Trophoblast cell (in vitro differentiated cells and primary cell): ENCODE measurements at regions not wholly inside any gene's neighbourhood (a gene's known extent, or its start where the extent isn't known, plus 50 kb on each side); places are given as distances from the start of the nearest gene placed in this dataset.

Experiments used
- DNase-seq, 2 donors: peaks; one replicate each; pipeline ENCODE4 v3.0.0-alpha.2; 2016
- H2AFZ ChIP-seq: 2 replicates; pipeline ENCODE4 v1.6.1; 2013; ENCODE audit warnings: low read length, moderate library complexity, mild to moderate bottlenecking; ENCODE audit not compliant: insufficient read depth, poor library complexity
- H2AK5ac ChIP-seq: 2 replicates; pipeline ENCODE4 v1.6.1; 2013; ENCODE audit warnings: mild to moderate bottlenecking, low read length
- H2BK120ac ChIP-seq: 2 replicates; pipeline ENCODE4 v1.6.1; 2013; ENCODE audit warnings: low read length, mild to moderate bottlenecking, moderate library complexity; ENCODE audit not compliant: insufficient read depth, poor library complexity
- H2BK12ac ChIP-seq: 2 replicates; pipeline ENCODE4 v1.6.1; 2013; ENCODE audit warnings: mild to moderate bottlenecking, low read length, moderate library complexity
- H2BK5ac ChIP-seq: 2 replicates; pipeline ENCODE4 v1.6.1; 2013; ENCODE audit warnings: low read length, low read depth, moderate library complexity, mild to moderate bottlenecking; ENCODE audit not compliant: poor library complexity
- H3K14ac ChIP-seq: 2 replicates; pipeline ENCODE4 v1.6.1; 2013; ENCODE audit warnings: mild to moderate bottlenecking, low read length
- H3K18ac ChIP-seq: 2 replicates; pipeline ENCODE4 v1.6.1; 2013; ENCODE audit warnings: mild to moderate bottlenecking, low read length
- H3K23ac ChIP-seq: 2 replicates; pipeline ENCODE4 v1.6.1; 2013; ENCODE audit warnings: low read length
- H3K27ac ChIP-seq: 2 replicates; pipeline ENCODE4 v1.5.1; 2013; ENCODE audit warnings: low read depth, mild to moderate bottlenecking, inconsistent platforms, low read length, moderate library complexity
- H3K27me3 ChIP-seq: 2 replicates; pipeline ENCODE4 v1.6.1; 2013; ENCODE audit warnings: inconsistent platforms, mild to moderate bottlenecking, low read length, moderate library complexity; ENCODE audit not compliant: insufficient read depth
- H3K36me3 ChIP-seq, 2 experiments: 1 replicate in 1 of 2; 2 replicates in 1 of 2; pipeline ENCODE4 v1.6.1; 2013; ENCODE audit warnings: low read length in 2 of 2, mild to moderate bottlenecking in 2 of 2, moderate library complexity in 1 of 2; ENCODE audit not compliant: insufficient read depth in 2 of 2, control insufficient read depth in 1 of 2
- H3K4ac ChIP-seq: 2 replicates; pipeline ENCODE4 v1.6.1; 2013; ENCODE audit warnings: low read depth, mild to moderate bottlenecking, low read length, moderate library complexity
- H3K4me1 ChIP-seq, 2 experiments: 1 replicate in 1 of 2; 2 replicates in 1 of 2; pipeline ENCODE4 v1.6.1; 2013; ENCODE audit warnings: low read length in 2 of 2, mild to moderate bottlenecking in 2 of 2, moderate library complexity in 1 of 2; ENCODE audit not compliant: insufficient read depth in 2 of 2, control insufficient read depth in 1 of 2
- H3K4me2 ChIP-seq: 2 replicates; pipeline ENCODE4 v1.6.1; 2013; ENCODE audit warnings: inconsistent platforms, mild to moderate bottlenecking, low read length, moderate library complexity
- H3K4me3 ChIP-seq: 2 replicates; pipeline ENCODE4 v1.5.1; 2013; ENCODE audit warnings: mild to moderate bottlenecking, low read depth, low read length, inconsistent platforms
- H3K79me1 ChIP-seq: one replicate; pipeline ENCODE4 v1.6.1; 2013; ENCODE audit warnings: low read length
- H3K79me2 ChIP-seq: 2 replicates; pipeline ENCODE4 v1.6.1; 2013; ENCODE audit warnings: low read length, mild to moderate bottlenecking; ENCODE audit not compliant: control insufficient read depth, insufficient read depth, poor library complexity
- H3K9ac ChIP-seq: 2 replicates; pipeline ENCODE4 v1.6.1; 2013; ENCODE audit warnings: mild to moderate bottlenecking, low read length
- H3K9me3 ChIP-seq: 2 replicates; pipeline ENCODE4 v1.6.1; 2013; ENCODE audit warnings: low read depth, mild to moderate bottlenecking, control low read depth, inconsistent platforms, low read length; ENCODE audit not compliant: insufficient read depth
- H4K12ac ChIP-seq: 2 replicates; pipeline ENCODE4 v1.6.1; 2013; ENCODE audit warnings: low read depth, mild to moderate bottlenecking, low read length, moderate library complexity
- H4K8ac ChIP-seq: 2 replicates; pipeline ENCODE4 v1.6.1; 2013; ENCODE audit warnings: low read depth, mild to moderate bottlenecking, low read length, moderate library complexity
- H4K91ac ChIP-seq: one replicate; pipeline ENCODE4 v1.6.1; 2013; ENCODE audit warnings: low read depth, mild to moderate bottlenecking, low read length, moderate library complexity
- WGBS: extraction: QIAGEN DNeasy Blood & Tissue Kit; methylation state at CpG from one replicate; pipeline ENCODE4 v1.1.7; 2013; ENCODE audit warnings: missing lambda C conversion rate; ENCODE audit not compliant: insufficient read length, insufficient coverage; ENCODE audit errors: extremely low coverage; 5-methylcytosine and 5-hydroxymethylcytosine counted together

- Histone ChIP-seq H3K4ac (peak overlapping the region; percentile 0), H2BK12ac (no peak overlapping the region), H3K4me1 (peaks cover 9 to 11% of the 10 kb centered on the region in 2 experiments), H3K14ac (peak overlapping the region; percentile 8), H4K8ac (peak overlapping the region; percentile 46), H3K36me3 (no peaks in the 10 kb centered on the region), H3K9me3 (no peaks in the 10 kb centered on the region), H3K18ac (peak overlapping the region; percentile 7), H2BK120ac (peak overlapping the region; percentile 67), H3K79me1 (peaks cover 3% of the 10 kb centered on the region), H4K12ac (no peak overlapping the region), H2AK5ac (no peak overlapping the region), H3K27me3 (no peaks in the 10 kb centered on the region), H2AFZ (no peak overlapping the region), H4K91ac (peak overlapping the region; percentile 41), H3K79me2 (no peaks in the 10 kb centered on the region), H3K9ac (no peak overlapping the region), H3K27ac (peak overlapping the region; percentile 31), H3K23ac (no peak overlapping the region), H3K4me2 (no peak overlapping the region), H2BK5ac (peak overlapping the region; percentile 7), H3K4me3 (no peak overlapping the region)
- DNase-seq: peak; percentile 94 to 96
- no CpG with 5 or more reads among the region's 3 CpGs for WGBS
Observed at GRCh38 chr13:24008679-24009078, 111.4 kb upstream of the C1QTNF9B start.

GRCh38 chr13:24011266-24011665 lies 114.0 kb upstream of the C1QTNF9B start:
- peak in 1 of 2 donors; percentile 21 for DNase-seq
- Histone ChIP-seq H3K79me1 (peaks cover 3% of the 10 kb centered on the region), H3K27ac (no peak overlapping the region), H3K18ac (no peak overlapping the region), H2AK5ac (peak overlapping the region; percentile 3), H3K14ac (no peak overlapping the region), H3K23ac (no peak overlapping the region), H2BK120ac (no peak overlapping the region), H3K4ac (no peak overlapping the region), H4K8ac (no peak overlapping the region), H3K36me3 (no peaks in the 10 kb centered on the region), H3K9me3 (no peaks in the 10 kb centered on the region), H3K4me3 (no peak overlapping the region), H3K79me2 (no peaks in the 10 kb centered on the region), H2BK12ac (no peak overlapping the region), H4K91ac (no peak overlapping the region), H3K4me1 (peaks cover 9 to 11% of the 10 kb centered on the region in 2 experiments), H4K12ac (no peak overlapping the region), H2BK5ac (no peak overlapping the region), H3K27me3 (no peaks in the 10 kb centered on the region), H3K4me2 (no peak overlapping the region), H3K9ac (no peak overlapping the region), H2AFZ (no peak overlapping the region)
- WGBS: no CpG with 5 or more reads among the region's 7 CpGs

GRCh38 chr13:24012648-24013047 lies 115.3 kb upstream of the C1QTNF9B start:
- H3K9ac ChIP-seq: no peak overlapping the region
- no peaks in the 10 kb centered on the region for H3K79me2 ChIP-seq
- no peaks in the 10 kb centered on the region for H3K9me3 ChIP-seq
- no peaks in the 10 kb centered on the region for H3K36me3 ChIP-seq
- H2BK12ac ChIP-seq: no peak overlapping the region
- no peak overlapping the region for H3K4ac ChIP-seq
- no peak for DNase-seq
- no peak overlapping the region for H3K4me2 ChIP-seq
- peaks cover 3% of the 10 kb centered on the region for H3K79me1 ChIP-seq
- H3K4me3 ChIP-seq: no peak overlapping the region
- H3K14ac ChIP-seq: no peak overlapping the region
- peaks cover 6 to 7% of the 10 kb centered on the region in 2 experiments for H3K4me1 ChIP-seq
- H4K8ac ChIP-seq: no peak overlapping the region
- no peak overlapping the region for H4K91ac ChIP-seq
- WGBS: no CpG with 5 or more reads among the region's 10 CpGs
- H2BK120ac ChIP-seq: no peak overlapping the region
- H3K27me3 ChIP-seq: no peaks in the 10 kb centered on the region
- H2AFZ ChIP-seq: no peak overlapping the region
- no peak overlapping the region for H3K23ac ChIP-seq
- no peak overlapping the region for H3K27ac ChIP-seq
- H3K18ac ChIP-seq: no peak overlapping the region
- H2BK5ac ChIP-seq: no peak overlapping the region
- H2AK5ac ChIP-seq: no peak overlapping the region
- H4K12ac ChIP-seq: no peak overlapping the region

- H3K4me3 ChIP-seq: no peak overlapping the region
- no peak overlapping the region for H2AK5ac ChIP-seq
- H2BK12ac ChIP-seq: no peak overlapping the region
- peaks cover 6% of the 10 kb centered on the region in 2 experiments for H3K4me1 ChIP-seq
- peaks cover 3% of the 10 kb centered on the region for H3K79me1 ChIP-seq
- no peak overlapping the region for H3K4me2 ChIP-seq
- no peak overlapping the region for H4K12ac ChIP-seq
- H4K8ac ChIP-seq: no peak overlapping the region
- no peak overlapping the region for H2BK5ac ChIP-seq
- no peak for DNase-seq
- H3K4ac ChIP-seq: no peak overlapping the region
- no peak overlapping the region for H2BK120ac ChIP-seq
- H3K27ac ChIP-seq: no peak overlapping the region
- no peaks in the 10 kb centered on the region for H3K9me3 ChIP-seq
- WGBS: no CpG with 5 or more reads among the region's 6 CpGs
- H3K23ac ChIP-seq: no peak overlapping the region
- H3K27me3 ChIP-seq: no peaks in the 10 kb centered on the region
- no peak overlapping the region for H2AFZ ChIP-seq
- H3K9ac ChIP-seq: no peak overlapping the region
- H3K18ac ChIP-seq: no peak overlapping the region
- no peak overlapping the region for H4K91ac ChIP-seq
- no peak overlapping the region for H3K14ac ChIP-seq
- H3K79me2 ChIP-seq: no peaks in the 10 kb centered on the region
- H3K36me3 ChIP-seq: no peaks in the 10 kb centered on the region
Observed at GRCh38 chr13:24013189-24013588, 115.9 kb upstream of the C1QTNF9B start.
